Osteocyte (in vitro differentiated cells): ENCODE measurements at regions not wholly inside any gene's neighbourhood (a gene's known extent, or its start where the extent isn't known, plus 50 kb on each side); places are given as distances from the start of the nearest gene placed in this dataset.

ENCODE experiments used
- DNase-seq: peaks from one replicate; pipeline ENCODE4 v3.0.0; 2021; ENCODE audit warnings: mixed read lengths; ENCODE audit not compliant: unreplicated experiment; ENCODE audit errors: extremely low spot score
- H3K27ac Mint-ChIP-seq: one replicate; pipeline ENCODE4 v1.8.0; 2021; ENCODE audit warnings: mild to moderate bottlenecking, mixed read lengths; ENCODE audit not compliant: unreplicated experiment
- H3K27me3 Mint-ChIP-seq: one replicate; pipeline ENCODE4 v1.8.0; 2021; ENCODE audit warnings: mixed read lengths; ENCODE audit not compliant: unreplicated experiment
- H3K36me3 Mint-ChIP-seq: one replicate; pipeline ENCODE4 v1.8.0; 2021; ENCODE audit warnings: mixed read lengths; ENCODE audit not compliant: unreplicated experiment
- H3K4me1 Mint-ChIP-seq: one replicate; pipeline ENCODE4 v1.8.0; 2021; ENCODE audit warnings: mixed read lengths; ENCODE audit not compliant: unreplicated experiment
- H3K4me3 Mint-ChIP-seq: one replicate; pipeline ENCODE4 v1.8.0; 2021; ENCODE audit warnings: mild to moderate bottlenecking, moderate library complexity, mixed read lengths; ENCODE audit not compliant: unreplicated experiment
- H3K9me3 Mint-ChIP-seq: one replicate; pipeline ENCODE4 v1.8.0; 2021; ENCODE audit warnings: mixed read lengths; ENCODE audit not compliant: unreplicated experiment
- CTCF ChIP-seq: fragments of 200-600 bp; sonication (generic); IDR thresholded peaks from 2 replicates; pipeline ENCODE4 v1.5.0; 2021; ENCODE audit warnings: antibody characterized with exemption, mild to moderate bottlenecking, moderate library complexity

- Mint-ChIP-seq H3K4me3 (no peak overlapping the region), H3K4me1 (peaks cover 2% of the 10 kb centered on the region), H3K27me3 (peaks cover 2% of the 10 kb centered on the region), H3K36me3 (no peaks in the 10 kb centered on the region), H3K9me3 (no peaks in the 10 kb centered on the region), H3K27ac (no peak overlapping the region)
- DNase-seq, result no peak
- TF ChIP-seq CTCF, result no peak
Measured at GRCh38 chr12:84085046-84085445, 827.6 kb downstream of the SLC6A15 start.

- Mint-ChIP-seq H3K36me3 (no peaks in the 10 kb centered on the region), H3K4me3 (no peak overlapping the region), H3K27ac (no peak overlapping the region), H3K27me3 (no peaks in the 10 kb centered on the region), H3K9me3 (no peaks in the 10 kb centered on the region), H3K4me1 (no peaks in the 10 kb centered on the region)
- no peak for DNase-seq
- TF ChIP-seq CTCF, result no peak
Measured at GRCh38 chr12:84079626-84080025, 833.0 kb downstream of the SLC6A15 start.

- H3K4me3 Mint-ChIP-seq, result no peak overlapping the region
- no peak for TF ChIP-seq CTCF
- no peaks in the 10 kb centered on the region for H3K27me3 Mint-ChIP-seq
- no peaks in the 10 kb centered on the region for H3K36me3 Mint-ChIP-seq
- no peak overlapping the region for H3K27ac Mint-ChIP-seq
- no peak for DNase-seq
- H3K4me1 Mint-ChIP-seq, result no peaks in the 10 kb centered on the region
- peaks cover 2% of the 10 kb centered on the region for H3K9me3 Mint-ChIP-seq
Measured at GRCh38 chr12:84077679-84078078, 834.9 kb downstream of the SLC6A15 start.

GRCh38 chr12:84075991-84076390 is 836.6 kb downstream of the SLC6A15 start:
- Mint-ChIP-seq H3K9me3 (peaks cover 4% of the 10 kb centered on the region), H3K4me3 (no peak overlapping the region), H3K27me3 (no peaks in the 10 kb centered on the region), H3K4me1 (no peaks in the 10 kb centered on the region), H3K27ac (no peak overlapping the region), H3K36me3 (no peaks in the 10 kb centered on the region)
- no peak for DNase-seq
- TF ChIP-seq CTCF, result no peak

- H3K4me1 Mint-ChIP-seq, result peaks cover 12% of the 10 kb centered on the region
- H3K36me3 Mint-ChIP-seq, result no peaks in the 10 kb centered on the region
- no peak overlapping the region for H3K27ac Mint-ChIP-seq
- TF ChIP-seq CTCF, result no peak
- H3K9me3 Mint-ChIP-seq, result peaks cover 4% of the 10 kb centered on the region
- DNase-seq, result no peak
- H3K4me3 Mint-ChIP-seq, result no peak overlapping the region
- H3K27me3 Mint-ChIP-seq, result no peaks in the 10 kb centered on the region
Measured at GRCh38 chr12:84073401-84073800, 839.2 kb downstream of the SLC6A15 start.
